ENCODE measurements at regions not wholly inside any gene's neighbourhood (a gene's known extent, or its start where the extent isn't known, plus 50 kb on each side); places are given as distances from the start of the nearest gene placed in this dataset.

- no peak for TF ChIP-seq YY1 (IDR thresholded peaks at IDR 0.05; ENCODE audit: insufficient read depth, insufficient read length)
- no peak for TF ChIP-seq ZNF274 (IDR thresholded peaks at IDR 0.05; ENCODE audit: low read depth, low read length)
Observed at GRCh38 chr7:21269021-21269420, 158.9 kb upstream of the SP4 start.
